HG02885 (cell line): ENCODE measurements at regions not wholly inside any gene's neighbourhood (a gene's known extent, or its start where the extent isn't known, plus 50 kb on each side); places are given as distances from the start of the nearest gene placed in this dataset.
"Not testable (repeated sequence)": the region's sequence is repeated elsewhere in the genome, so short reads cannot be mapped to it uniquely, and the experiment has no call there.

Source experiments
- ATAC-seq: cut with Tn5 transposase; IDR thresholded peaks from one replicate; pipeline ENCODE4 v1.9.1; 2021; ENCODE audit warnings: mild to moderate bottlenecking; ENCODE audit not compliant: unreplicated experiment, poor library complexity

GRCh38 chr6:44731485-44732095 is 344.1 kb downstream of the CDC5L start:
- no peak for ATAC-seq

DNA sequence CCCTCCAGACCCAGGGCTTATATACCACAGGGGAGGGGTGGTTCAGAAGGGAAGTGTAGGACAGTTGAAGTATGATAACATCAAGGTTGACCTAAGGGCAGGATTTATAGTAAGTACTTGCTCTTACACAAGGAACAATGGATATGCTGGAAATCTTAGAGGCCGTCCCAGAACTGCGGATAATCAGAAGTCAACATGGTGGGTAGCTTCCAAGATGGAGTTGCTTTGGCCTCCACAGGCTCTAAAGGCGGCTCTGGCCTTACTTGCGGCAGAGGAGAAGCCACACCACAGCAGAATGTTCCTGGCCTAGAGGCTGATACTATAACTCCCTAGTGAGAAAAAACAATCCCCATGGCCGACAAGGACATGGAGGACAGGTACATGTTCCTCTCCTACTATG is 344.7 kb downstream of the CDC5L start:
- ATAC-seq: no peak

- no peak for ATAC-seq
These were observed 345.6 kb downstream of the CDC5L start for GRCh38 chr6:44733126-44733525.

- ATAC-seq: no peak
These were observed 346.4 kb downstream of the CDC5L start for GRCh38 chr6:44733868-44734267.

GRCh38 chr6:44734886-44735629 is 347.6 kb downstream of the CDC5L start:
- ATAC-seq: peak; percentile 14

- ATAC-seq: peak; percentile 53
These were observed 348.1 kb downstream of the CDC5L start for GRCh38 chr6:44735630-44735963.

- no peak for ATAC-seq
These were observed 349.8 kb downstream of the CDC5L start for GRCh38 chr6:44737341-44737740.

DNA sequence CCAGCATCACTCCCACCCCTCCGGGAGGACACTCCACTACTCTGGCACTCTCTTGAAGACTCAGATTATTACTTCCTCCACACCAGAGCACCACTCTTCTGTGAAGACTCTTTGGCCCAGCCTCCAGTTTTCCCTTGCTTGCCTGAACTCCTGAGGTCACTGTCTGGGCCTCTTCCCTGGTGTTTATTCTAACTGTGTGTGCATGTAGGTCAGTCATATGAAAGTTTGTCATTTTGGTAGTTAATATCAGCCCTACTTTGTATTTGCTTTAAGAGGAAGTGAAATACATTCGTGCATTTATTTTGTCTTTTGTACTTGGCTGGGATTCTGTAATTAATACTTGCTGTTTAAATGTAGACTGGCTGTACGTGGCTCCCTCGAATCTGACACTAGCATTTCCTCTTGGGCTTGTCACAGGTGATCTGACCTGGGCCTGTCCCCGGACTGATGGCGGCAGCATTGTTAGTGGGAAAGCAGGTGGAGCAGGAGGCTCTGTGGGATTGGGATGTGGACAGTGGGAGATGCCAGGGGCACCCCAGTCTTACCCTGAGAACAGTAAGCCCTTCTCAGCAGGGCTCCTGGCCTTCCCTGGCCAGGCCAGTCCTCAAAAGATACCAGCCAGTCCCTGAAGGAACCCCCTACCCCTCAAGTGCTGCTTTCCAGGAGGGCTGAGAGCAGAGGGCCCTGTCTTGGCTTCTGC is 350.5 kb downstream of the CDC5L start:
- ATAC-seq: no peak

GRCh38 chr6:44738601-44739146 is 351.2 kb downstream of the CDC5L start:
- peak; percentile 41 for ATAC-seq

DNA sequence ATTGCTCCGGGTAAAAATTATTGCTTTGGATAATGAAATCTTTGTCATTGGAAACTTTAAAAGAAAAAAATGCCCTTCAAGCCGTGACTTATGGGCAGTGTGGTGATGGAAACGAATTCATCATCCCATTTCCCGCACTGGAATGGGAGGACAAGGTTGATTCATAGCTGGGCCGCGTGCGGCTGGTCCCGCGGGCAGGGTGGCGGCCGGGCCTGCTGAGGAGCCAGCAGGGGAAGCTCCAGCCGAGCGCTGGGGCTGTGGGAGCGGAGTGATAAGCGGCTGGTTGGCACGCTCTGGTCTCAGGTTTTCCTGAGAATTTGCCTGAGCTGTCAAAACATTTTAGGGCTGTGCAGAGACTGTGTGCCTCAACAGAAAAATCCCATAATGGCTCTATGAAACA is 351.7 kb downstream of the CDC5L start:
- ATAC-seq: no peak

DNA sequence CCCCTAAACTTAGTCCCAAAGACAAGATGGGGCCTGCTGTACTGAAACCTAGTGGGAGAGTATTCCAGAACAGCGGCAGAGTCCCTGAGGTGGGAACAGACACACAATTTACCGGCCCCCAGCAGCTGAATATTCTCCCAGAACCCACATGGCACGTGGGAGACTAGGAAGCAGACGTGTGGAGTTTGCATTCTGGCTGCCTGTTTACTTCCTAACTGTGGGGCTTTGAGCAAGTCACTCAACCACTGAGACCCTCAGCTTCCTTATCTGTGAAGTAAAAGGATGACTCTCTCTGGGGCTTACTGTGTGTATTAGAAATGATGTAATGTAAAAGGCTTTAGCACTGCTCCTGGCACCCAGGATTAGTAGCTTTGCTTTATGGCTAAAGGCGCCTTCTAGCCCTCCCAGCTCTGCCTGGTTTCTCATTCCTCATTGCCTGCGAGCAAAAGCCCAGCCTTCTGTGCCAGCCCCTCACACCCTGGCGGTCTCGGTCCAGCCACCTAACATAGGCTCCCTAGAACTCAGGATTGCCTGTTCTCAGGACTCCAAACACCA is 353.1 kb downstream of the CDC5L start:
- ATAC-seq: no peak

- no peak for ATAC-seq
These were observed 354.7 kb downstream of the CDC5L start for GRCh38 chr6:44742201-44742600.

DNA sequence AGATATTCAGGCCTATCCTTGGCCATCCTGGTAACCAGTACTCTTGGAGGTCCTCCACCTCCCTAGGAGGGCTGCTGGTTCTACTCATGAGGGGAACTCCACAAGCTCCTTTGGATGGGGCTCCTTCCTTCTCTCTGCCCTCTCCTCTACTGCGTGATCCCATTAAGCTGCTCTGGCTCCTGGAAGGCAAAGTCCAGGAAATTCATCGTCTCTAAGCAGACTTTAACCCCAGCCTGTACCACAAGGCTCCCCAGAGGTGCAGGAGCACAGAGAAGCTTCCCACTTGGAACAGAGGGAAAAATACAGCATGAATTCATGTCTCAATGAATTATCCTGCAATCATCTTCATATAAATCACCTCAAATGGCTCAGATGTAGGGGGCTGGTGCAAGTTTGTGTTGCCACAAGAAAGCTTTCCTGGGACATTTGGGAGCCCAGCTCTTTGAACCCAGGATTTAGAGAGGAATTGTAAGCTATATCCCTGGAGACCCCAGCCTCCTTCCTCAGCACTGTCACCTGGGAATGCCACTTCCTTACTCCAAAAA is 355.4 kb downstream of the CDC5L start:
- no peak for ATAC-seq

GRCh38 chr6:44760116-44760515 is 372.6 kb downstream of the CDC5L start:
- not testable (repeated sequence) for ATAC-seq

DNA sequence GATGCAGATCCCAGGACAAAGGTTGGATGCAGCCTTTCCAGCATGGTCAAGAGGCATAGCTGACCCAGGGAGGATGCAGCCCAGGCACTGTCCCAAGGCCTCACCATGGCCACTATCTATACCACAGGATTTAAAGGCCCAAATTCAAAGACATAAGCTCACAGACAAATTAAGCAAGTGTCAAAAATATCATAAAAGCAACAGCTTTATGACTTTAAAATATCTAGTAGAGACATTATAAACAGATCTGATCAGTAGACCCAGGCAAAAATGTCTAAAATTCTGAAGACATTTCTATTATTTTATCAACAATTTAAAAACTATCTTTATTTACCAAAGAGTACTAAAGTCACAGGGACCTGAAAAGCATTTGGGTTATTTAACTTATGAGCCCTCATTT is 373.5 kb downstream of the CDC5L start:
- ATAC-seq: no peak

GRCh38 chr6:44762496-44762895 is 375.0 kb downstream of the CDC5L start:
- no peak for ATAC-seq

DNA sequence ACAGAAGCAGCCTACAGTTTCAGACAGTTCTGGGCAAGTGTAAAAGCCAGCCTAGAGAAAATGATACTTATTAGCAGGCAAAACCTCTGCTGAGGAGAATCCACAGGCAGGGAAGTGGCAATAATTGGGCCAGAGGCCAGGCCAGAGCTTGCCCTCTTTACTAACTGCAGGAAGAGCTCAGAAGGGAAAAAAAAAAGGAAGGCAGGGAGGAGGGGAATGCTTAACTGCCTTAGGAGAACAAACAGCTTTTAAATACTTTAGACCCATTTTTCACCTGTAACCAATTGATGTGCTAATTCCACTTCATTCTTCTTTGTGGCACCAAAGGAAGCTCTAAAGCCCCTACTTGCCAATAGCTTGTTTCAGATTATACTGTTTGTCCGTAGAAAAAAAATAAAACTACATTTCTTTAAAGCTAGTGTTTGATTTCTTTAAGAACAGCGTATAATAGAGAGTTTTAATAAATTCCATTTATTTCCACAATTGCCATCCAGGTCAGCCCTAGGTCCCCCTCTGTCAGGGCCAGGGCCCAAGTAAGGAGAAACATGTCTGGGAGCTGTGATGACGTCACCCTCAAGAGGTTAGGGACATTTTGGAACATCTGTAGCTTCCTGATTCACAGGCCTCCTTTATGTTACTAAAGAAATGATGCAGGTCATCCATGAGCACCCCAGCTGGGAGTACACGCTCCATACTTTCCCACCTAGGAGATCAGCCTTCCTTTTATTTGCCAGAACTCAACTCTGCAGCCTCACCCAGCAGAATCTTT is 384.3 kb downstream of the CDC5L start:
- ATAC-seq: no peak

- ATAC-seq: no peak
These were observed 385.3 kb downstream of the CDC5L start for GRCh38 chr6:44772838-44773237.

- no peak for ATAC-seq
These were observed 387.6 kb downstream of the CDC5L start for GRCh38 chr6:44775121-44775520.

DNA sequence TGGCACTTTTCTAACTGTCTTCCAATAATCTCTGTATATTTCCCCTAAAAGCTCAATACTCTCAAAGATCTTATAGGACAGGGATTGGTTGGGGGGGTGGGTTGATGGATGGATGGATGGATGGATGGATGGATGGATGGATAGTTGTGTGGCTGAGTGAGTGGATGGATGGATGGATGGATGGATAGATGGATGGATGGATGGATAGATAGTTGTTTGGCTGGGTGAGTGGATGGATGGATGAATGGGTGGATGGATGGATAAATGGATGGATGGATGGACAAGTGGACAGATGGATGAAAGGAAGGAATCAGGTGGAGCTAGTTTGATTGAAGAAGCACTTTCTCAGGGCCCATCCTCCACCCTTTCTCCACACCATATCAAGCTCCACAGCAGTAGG is 388.8 kb downstream of the CDC5L start:
- ATAC-seq: no peak
